GM21515 (cell line): ENCODE measurements at regions not wholly inside any gene's neighbourhood (a gene's known extent, or its start where the extent isn't known, plus 50 kb on each side); places are given as distances from the start of the nearest gene placed in this dataset.
"Not testable (repeated sequence)": the region's sequence is repeated elsewhere in the genome, so short reads cannot be mapped to it uniquely, and the experiment has no call there.

Source experiments
- ATAC-seq: cut with Tn5 transposase; IDR thresholded peaks from one replicate; pipeline ENCODE4 v1.9.1; 2021; ENCODE audit not compliant: unreplicated experiment

DNA sequence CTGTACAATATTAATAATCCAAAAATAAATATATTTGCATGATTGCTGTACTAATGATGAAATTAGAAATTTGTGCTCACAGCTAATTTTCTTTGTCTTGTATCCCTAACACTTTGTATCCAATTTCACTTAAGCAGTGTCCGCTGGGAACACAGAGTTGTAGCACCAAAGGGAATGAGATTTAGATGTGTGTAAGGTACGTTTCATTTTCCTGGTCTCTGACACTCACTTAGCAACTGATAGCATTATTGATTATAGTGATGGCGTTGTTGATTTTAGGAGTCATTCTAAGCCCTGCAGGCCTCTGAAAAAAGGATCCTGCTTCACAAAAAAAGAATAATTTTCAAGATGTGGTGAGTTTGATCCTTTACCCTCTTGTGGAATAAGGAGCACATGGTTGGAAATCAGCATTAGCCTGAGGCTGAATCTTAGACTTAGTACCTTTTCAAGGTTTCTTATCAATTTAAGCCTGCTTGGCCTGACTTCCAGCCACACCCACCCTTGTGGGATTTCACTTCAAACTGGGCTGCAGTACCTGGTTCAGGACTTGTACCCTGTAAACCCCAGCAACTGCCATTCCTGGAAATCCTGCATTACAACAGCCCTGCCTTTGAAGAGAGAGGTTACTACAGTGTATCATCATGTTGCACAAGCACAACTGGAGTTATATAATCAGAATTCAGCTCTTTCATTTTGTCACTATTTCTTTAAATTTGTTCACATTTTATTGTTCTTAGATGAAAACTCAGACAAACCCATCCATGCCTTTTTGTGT, 116.2 kb downstream of the RND3 start:
- ATAC-seq, result no peak

DNA sequence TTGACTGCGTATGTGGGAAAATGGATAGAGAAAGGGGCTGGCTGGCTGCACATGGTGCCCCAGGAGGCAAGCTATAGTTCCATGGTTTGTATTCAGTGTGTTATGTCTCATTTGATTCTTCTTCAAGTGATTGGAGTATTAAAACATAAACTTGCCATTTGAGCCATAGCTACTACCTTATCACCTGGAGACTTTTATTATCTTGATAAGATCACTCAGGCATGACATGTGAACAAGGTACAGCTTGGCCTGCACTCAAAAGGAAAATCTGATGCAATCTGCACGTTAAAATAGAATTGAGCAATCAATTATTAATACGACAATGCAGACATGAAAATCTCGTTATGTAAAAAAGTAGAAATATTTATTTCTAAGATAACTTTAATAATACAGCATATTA, 116.9 kb downstream of the RND3 start:
- no peak for ATAC-seq

DNA sequence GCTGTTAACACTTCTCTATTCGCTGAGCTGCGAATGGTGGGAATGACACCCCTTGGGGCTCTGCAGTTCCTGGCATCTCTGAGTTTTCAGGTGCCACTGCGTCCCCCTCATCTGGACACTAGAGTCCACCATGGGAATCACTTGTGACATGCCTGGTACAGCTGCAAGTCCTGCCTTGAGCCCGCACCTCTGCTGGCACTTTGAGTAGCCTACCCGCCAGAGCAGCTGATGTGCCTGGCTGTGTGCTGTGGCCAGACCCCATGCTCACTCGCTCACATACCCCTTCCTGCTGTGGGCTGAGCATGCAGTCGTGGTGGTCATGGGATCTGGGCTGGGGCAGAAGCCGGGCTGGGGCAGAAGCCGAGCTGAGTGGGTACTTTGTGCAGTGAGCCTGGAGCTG, 117.6 kb downstream of the RND3 start:
- ATAC-seq, result no peak

DNA sequence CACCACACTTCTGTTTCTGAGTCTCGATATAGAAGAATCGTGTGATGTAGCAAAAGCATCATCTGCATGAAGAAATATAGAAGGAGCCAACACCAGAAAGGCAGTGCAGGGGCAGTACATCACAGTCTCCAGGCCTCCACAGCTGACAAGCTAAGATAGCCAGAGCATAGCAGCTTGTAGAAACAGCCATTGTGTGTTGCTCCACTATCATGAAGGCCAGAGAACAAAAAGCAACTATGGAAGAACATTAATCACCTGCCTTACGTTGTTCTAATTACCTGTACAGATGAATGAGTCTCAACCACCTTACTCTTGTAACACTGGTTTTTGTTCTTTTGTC, 129.0 kb downstream of the RND3 start:
- ATAC-seq, result no peak

DNA sequence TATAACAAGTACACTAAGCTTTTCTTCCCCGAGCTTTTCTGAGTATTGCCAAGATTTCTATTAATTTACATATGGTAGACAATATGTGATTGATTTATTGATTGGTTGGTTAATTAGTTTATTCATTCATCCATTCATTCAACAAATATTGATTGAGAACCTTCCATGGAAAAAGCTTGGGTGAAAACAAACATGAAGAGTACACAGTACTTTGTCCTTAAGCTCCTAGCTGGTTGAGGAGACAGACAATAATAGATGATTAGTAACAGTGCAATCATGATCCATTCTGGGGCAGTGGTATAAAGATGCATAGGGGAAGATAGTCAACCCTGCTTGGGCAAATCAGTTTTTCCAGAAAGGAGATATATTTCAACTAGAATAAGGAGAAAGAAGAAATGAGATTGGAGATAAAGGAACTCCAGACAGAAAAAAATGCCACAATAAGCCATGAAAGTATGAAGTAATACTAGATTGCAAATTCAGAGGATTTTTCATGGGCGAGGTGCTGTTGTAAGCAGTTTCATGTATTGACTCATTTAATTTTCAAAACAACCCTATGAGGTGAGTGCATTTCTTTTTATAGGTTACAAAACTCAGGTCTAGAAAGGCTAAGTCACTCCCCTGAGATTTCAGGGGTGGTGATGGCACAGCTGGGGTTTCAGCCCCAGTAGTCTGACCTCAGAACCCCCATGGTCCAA, 129.5 kb downstream of the RND3 start:
- ATAC-seq, result peak; percentile 86

DNA sequence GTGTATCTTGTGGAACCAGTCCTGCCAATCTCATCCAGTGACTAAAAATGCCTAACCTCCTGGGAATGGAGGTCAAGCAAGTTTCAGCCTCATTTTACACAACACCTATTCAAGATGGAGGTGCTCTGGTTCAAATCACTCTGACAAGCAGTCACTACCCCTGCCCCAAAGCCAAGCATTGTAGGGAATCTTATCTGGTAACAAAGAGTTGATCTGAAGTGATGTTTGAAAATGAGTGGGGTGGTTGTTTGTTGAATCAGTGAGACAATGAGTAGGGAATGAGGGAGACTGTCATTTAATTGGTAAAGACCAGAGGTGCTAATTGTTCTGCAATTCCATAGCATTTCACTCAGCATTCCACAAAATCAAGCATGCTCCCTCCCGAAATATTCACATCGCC, 132.0 kb downstream of the RND3 start:
- no peak for ATAC-seq

DNA sequence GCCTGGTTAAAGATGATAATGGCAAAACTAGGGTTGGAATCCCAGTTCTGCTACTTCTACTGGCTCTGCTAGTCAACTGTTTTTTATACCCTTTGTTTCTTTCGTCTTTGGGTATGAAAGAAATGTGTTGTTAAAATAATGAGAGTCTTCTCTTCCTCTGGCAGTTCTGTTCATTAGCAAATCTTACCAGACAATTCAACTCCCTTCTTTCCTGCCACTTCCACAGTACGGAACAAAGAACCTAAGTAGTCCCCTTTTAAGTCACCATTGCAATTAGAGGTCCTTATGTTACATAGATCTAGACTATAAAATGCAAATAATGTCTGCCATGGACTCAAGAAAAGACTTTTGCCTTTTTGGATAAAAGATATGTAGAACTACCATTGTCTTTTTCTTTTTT, 134.1 kb downstream of the RND3 start:
- ATAC-seq, result no peak

DNA sequence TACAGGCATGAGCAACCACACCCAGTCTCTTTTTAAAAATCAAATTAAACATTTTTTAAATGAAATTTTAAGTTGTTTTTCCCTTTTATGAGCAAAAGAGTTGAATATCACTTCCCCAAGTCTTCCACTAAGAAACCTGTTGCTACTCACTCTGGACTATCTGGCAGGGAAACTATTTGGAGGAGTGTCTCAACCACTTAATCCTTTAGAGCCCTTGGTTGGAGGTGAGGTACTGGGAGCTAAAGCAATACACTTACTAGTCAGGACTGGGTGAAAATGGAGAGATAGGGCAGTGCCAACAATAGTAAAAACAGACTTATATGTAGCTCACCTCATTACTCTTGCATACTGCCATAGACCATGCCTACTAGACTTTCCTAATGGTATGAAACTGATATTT, 135.5 kb downstream of the RND3 start:
- no peak for ATAC-seq

DNA sequence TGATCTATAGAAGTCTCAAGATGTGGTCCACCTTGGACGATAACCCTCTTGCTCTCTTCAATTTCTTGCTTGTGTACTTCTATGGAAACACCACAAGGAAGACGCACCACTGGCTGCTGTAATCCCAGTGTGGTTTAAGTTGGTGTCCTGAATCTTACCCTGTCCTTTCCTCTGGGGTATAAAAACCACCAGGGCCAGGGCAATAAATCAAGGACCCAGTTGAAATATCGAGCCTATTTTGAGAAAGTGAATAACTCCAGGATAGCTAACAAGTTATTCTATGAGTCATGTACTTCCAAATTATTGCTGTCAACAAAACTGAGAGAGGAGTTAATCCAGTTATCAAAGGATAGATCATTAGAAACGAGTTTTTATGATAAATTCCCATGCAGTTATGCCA, 137.0 kb downstream of the RND3 start:
- no peak for ATAC-seq

DNA sequence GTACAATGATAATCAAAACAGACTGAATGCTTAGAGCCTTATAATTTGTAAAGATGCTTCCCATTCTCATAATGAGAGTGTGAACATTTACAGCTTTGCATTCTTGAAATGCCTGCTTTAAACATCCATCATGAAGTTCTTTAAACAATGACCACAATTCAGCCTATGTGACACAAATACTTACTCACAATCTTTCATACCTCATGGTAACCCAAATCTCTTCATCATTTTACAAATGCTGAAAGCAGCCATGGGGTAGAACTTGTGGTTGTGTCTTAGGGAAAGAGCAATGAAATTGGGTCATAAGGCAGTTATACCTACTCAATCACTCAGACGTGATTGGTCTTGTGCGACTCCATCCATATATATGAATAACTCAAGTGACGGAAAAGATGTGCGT, 140.7 kb downstream of the RND3 start:
- ATAC-seq, result no peak

DNA sequence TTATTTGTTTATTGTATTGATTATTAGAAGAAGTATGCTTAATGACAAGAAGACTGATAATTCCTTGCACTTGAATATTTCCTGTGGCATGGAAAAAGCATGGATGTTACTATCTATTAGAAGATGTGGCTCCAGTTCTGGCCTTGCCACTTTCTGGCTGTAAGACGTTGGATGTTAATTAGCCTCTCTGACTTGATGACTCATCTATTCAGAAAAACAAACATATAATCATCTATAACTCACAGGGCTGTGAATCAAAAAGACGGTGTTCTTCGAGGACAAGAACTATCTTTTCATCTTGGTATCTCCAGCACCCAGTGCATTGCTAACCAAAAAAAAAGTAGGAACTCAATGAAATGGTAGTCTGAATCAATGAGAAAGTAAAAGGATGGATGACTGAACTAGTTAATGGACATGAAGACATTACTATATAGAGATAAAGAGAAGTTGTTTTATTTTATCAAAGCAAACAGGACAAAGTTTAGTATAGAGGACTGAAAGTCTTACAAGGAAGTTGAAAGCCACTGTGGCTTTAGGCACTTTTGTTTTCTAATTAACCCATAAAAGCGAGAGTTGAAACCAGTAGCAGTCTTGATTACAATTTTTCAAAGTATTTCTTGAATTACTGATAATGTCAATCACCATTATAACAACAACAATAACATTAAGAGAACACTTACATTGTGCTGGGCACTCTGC, 145.3 kb downstream of the RND3 start:
- no peak for ATAC-seq

DNA sequence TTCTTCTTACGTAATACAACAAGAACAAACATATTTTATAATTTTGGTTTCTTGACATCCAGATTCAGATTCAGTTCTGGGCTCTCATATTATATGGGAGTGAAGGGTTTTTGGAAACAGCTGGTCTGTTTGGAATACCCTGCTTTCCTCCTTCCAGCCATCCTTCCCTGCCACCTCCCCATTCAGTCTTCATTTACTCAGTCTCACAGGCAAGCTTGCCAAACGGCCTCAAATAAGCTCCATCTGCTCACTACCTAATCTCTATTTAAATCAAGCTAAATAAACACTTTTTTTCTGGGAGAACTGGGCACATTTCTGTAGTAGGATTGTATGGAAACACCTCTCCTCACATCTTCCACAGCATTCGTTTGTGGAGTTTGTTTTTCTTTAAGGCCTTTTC, 147.5 kb downstream of the RND3 start:
- no peak for ATAC-seq

DNA sequence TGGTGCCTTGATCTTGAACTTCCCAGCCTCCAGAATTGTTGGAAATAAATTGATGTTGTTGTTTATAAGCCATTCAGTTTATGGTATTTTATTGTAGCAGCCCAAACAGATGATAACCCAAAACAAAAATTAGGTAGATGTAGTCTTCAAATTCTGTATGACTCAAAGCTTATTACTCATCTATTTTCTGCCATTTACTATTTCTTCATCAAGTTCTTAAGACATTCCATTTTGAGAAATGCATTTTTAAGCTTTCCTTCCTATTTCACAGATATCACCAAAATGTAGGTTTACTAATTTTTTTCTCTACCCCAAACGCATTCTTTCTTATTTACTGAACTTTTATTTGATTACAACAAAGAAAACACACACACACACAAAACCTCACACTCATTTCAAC, 148.2 kb downstream of the RND3 start:
- no peak for ATAC-seq

DNA sequence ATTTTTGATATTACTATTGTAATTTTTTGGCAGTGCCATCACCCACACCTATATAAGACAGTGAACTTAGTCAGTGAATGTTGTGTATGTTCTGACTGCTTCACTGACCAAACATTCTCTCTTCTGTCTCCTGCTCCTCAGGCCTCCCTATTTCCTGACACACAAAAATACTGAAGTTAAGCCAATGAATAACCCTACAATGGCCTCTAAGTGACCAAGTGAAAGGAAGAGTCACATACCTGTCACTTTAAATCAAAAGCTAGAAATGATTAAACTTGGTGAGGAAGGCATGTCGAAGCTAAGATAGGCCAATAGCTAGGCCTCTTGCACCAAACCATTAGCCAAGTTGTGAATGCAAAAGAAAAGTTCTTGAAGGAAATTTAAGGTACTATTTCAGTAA, 151.9 kb downstream of the RND3 start:
- ATAC-seq, result no peak

DNA sequence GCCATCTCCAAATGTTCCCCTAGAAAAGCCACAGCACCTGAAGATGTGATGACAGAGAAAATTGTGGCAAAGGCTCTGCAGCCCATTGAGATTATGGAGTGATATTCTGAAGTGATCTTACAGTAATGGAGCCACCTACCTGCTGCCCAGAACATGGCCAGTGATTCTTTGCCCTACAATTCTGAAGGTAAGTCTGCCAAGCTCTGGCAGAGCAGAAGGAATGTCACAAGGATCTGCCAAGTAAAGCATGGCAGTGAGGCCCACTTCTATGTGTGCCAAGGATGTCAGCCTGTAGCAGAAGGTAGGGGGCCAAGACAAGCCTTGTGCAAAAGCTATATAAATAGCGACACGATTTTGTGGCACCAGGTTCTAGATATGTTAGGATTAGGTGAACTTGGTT, 155.1 kb downstream of the RND3 start:
- ATAC-seq, result no peak

DNA sequence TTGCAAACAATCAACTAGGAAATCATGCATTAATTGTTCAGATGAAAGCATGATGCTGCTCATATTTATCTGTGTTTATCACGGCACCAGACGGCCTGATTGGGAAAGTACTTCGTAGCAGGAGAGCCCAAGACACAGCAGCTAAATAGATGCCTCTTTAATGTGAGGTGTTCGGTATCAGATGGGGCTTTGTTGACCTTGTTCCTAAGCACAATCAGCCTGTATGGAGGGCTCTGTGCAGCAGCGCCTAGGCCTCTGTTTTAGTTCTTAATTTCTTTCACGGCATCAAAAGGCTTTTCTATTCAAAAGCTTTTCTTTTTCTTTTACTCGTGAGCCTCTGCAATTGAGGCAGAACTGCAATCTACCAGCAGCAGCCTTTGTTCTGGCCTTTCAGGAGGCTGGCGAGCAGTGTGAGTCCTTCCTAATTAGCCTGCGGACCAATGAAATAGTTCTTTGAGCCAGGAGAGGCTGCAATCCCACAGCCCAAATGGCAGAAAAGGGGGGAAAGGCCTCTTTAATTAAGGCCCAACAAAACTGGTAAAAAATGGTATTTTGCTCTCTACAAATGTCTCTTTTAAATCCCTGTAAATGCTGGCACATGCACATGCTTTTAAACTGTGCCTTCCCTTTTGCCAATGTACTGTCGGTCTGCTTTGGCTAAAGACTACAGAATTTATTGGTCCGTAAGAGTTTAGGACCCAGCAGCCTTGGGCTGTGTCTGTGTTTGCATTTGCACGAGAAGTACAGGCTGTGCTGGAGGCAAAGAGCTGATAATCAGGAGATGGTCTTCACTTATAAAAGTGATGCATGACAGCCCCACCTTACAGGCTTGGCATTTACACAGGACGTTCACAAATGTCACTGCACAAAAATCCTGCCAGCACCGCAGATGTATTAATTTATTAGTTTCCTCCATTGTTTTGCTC, 159.6 kb downstream of the RND3 start:
- ATAC-seq, result no peak

DNA sequence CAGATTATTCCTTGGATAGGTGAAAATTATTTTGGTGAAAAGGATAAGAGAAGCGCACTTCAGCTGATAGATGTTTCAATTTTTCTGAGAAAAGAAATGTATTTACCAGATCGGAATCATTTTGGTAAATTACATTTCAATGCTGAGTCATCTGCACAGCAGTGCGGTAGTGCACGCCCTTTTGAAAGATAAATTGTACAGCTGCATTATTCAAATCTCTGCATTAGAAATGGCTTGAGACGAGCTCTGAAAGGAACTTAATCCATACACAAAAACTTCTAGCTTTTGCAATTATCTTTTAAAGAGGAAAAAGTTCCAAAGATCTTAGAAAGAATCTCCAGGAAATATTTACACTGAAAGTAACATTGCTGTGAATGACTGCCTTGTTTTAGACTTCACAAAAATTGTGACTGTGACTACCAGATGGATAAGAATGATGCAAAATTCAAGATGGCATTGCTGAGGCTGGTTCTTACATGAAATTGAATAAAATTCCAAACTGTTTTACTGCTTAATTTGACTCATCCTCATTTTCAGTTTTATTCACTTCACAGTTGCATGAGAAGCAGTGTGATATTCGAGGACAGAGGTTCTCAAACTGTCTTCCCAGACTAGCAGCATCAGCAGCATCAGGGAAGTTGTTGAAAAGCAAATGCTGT, 161.7 kb downstream of the RND3 start:
- ATAC-seq, result no peak

DNA sequence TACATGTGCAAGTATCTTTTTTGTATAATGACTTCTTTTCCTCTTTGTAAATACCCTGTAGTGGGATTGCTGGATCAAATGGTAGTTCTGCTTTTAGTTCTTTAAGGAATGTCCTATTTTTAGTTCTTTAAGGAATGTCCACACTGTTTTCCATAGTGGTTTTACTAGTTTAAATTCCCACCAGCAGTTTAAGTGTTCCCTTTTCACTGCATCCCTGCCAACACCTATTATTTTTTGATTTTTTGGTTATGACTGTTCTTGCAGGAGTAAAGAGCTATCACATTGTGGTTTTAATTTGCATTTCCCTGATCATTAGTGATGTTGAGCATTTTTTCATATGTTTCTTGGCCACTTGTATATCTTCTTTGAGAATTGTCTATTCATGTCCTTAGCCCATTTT, 164.4 kb downstream of the RND3 start:
- ATAC-seq, result not testable (repeated sequence)

DNA sequence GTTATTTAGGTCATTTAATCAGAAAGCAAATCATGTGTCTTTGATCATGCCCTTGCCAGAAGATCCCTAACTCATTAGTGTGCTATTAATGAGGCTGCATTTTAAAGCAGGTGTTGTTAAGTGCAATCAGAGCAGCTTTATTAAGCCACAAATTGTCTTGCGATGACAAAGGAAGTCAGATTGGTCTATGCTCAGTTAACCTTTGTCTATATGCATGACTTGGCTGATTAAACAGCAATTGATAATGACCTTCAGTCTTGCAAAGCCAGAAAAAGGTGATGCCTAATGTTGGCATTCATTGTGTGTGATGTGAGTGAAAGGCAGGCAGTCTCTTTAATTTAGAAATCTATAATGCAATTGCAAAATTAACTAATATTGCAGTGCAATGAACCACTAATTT, 166.9 kb downstream of the RND3 start:
- no peak for ATAC-seq

DNA sequence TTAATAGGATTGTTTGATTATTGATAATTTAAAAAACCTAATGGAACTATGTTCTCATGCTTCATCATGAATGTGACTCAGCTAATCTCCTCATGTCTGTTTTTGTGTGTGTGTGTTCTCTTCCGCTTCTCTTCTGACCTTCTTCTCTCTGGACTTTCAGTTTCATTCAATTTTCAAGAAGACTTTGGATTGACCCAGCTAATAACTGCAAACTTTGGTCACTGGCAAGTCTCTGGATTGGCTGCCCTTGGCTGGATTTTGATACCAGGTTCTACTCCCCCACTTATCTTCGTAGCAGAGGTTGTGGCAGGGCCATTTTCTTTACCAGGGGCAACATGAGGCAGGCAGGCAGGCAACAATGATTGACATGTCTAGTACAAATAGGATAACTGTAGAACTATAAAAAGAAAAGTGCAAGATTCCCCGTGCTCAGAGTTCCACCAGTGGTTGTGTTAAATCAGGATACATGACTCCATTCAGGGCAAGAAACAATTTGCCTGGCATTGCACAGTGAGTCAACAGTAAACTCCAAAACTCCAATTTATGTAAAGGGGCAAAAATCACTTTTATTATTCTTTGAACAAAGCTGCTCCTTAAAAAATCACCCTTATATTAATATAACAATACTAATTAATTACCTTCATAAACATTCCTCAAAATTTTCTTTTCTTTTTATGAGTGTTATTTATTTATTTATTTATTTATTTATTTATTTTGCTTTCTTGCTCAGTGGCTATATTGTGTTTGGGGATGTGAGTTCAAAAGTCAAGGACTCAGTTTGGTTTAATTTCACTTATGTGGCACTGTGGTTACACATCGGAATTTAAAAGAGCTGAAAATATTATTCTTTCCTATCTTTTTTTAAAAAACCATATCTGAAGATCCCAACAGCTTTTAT, 167.6 kb downstream of the RND3 start:
- no peak for ATAC-seq
